B cell (primary cell): ENCODE measurements at regions not wholly inside any gene's neighbourhood (a gene's known extent, or its start where the extent isn't known, plus 50 kb on each side); places are given as distances from the start of the nearest gene placed in this dataset.

Experiments
- CTCF ChIP-seq: fragments of 200-600 bp; IDR thresholded peaks from one replicate; pipeline ENCODE4 v1.8.0; 2022; ENCODE audit warnings: antibody characterized with exemption, mild to moderate bottlenecking
- EZH2 ChIP-seq: IDR thresholded peaks from 2 replicates; pipeline ENCODE4 v1.6.1; 2012; ENCODE audit warnings: borderline replicate concordance, low read depth, mild to moderate bottlenecking, moderate library complexity, low read length; ENCODE audit not compliant: insufficient read depth, poor library complexity, severe bottlenecking

GRCh38 chr1:244165021-244165420, 113.9 kb downstream of the ZBTB18 start:
- no peak for TF ChIP-seq CTCF
- TF ChIP-seq EZH2, result no peak
